PC-3 (cell line): ENCODE measurements at regions not wholly inside any gene's neighbourhood (a gene's known extent, or its start where the extent isn't known, plus 50 kb on each side); places are given as distances from the start of the nearest gene placed in this dataset.

Experiments used
- ATAC-seq: fragments of 200-7000 bp; cut with Tn5 transposase; 2 replicates; pipeline ENCODE4 v1.9.1; 2020; ENCODE audit warnings: mild to moderate bottlenecking, moderate library complexity
- BruUV-seq: library from RNA; stranded (reverse); fragments of 400-500 nt; replicated peaks from 2 replicates; lab custom pipeline; 2021; lab: Mats Ljungman, UMichigan
- CTCF ChIA-PET: fragments of 300-600 bp; sonication (Branson Sonifier 250); formaldehyde crosslinking; loops from one replicate; lab custom pipeline; 2022; ENCODE audit warnings: antibody characterized with exemption; lab: Charles Lee
- POLR2A ChIA-PET: fragments of 300-600 bp; sonication (Branson Sonifier 250); formaldehyde crosslinking; loops from one replicate; lab custom pipeline; 2022; ENCODE audit warnings: antibody characterized with exemption; ENCODE audit not compliant: unreplicated experiment; lab: Charles Lee
- DNase-seq: peaks from one replicate; pipeline ENCODE4 v3.0.0-alpha.2; 2015
- H2AFZ ChIP-seq: fragments of 300-600 bp; sonication (generic); 2 replicates; pipeline ENCODE4 v1.6.0; 2016; ENCODE audit warnings: antibody characterized with exemption, low read length
- H3F3A ChIP-seq: fragments of 300-600 bp; sonication (generic); one replicate; pipeline ENCODE4 v1.6.0; 2017; ENCODE audit warnings: antibody characterized with exemption, low read length, control low read depth, mild to moderate bottlenecking; ENCODE audit not compliant: unreplicated experiment
- H3K27ac ChIP-seq: fragments of 300-600 bp; sonication (generic); 2 replicates; pipeline ENCODE4 v1.5.1; 2016; ENCODE audit warnings: mild to moderate bottlenecking, low read length
- H3K27me3 ChIP-seq: fragments of 300-600 bp; sonication (generic); 2 replicates; pipeline ENCODE4 v1.6.1; 2016; ENCODE audit warnings: low read length, mixed read lengths
- H3K36me3 ChIP-seq: fragments of 300-600 bp; sonication (generic); 2 replicates; pipeline ENCODE4 v1.6.1; 2016; ENCODE audit warnings: low read depth, mixed run types, low read length, mixed read lengths
- H3K4me1 ChIP-seq: fragments of 300-600 bp; sonication (generic); 2 replicates; pipeline ENCODE4 v1.5.1; 2016; ENCODE audit warnings: low read length; ENCODE audit not compliant: insufficient read depth
- H3K4me2 ChIP-seq: fragments of 300-600 bp; sonication (generic); 2 replicates; pipeline ENCODE4 v1.6.0; 2016; ENCODE audit warnings: low read length
- H3K4me3 ChIP-seq: fragments of 300-600 bp; sonication (generic); 2 replicates; pipeline ENCODE4 v1.5.1; 2016; ENCODE audit warnings: mild to moderate bottlenecking, low read length, mixed read lengths
- H3K79me2 ChIP-seq: fragments of 300-600 bp; sonication (generic); 2 replicates; pipeline ENCODE4 v1.6.1; 2017; ENCODE audit warnings: low read length, mixed read lengths
- H3K9ac ChIP-seq: fragments of 300-600 bp; sonication (generic); 2 replicates; pipeline ENCODE4 v1.6.0; 2016; ENCODE audit warnings: mild to moderate bottlenecking, low read length
- H3K9me2 ChIP-seq: fragments of 300-600 bp; sonication (generic); replicated peaks from 2 replicates; pipeline ENCODE4 v1.6.1; 2016; ENCODE audit warnings: mixed run types, low read length, mixed read lengths
- H3K9me3 ChIP-seq: fragments of 300-600 bp; sonication (generic); 2 replicates; pipeline ENCODE4 v1.6.1; 2016; ENCODE audit warnings: low read length, mixed read lengths
- H4K20me1 ChIP-seq: fragments of 300-600 bp; sonication (generic); 2 replicates; pipeline ENCODE4 v1.6.1; 2016; ENCODE audit warnings: low read length, mixed read lengths
- CTCF ChIP-seq: fragments of 300-600 bp; sonication (generic); conservative IDR thresholded peaks from 2 replicates; pipeline ENCODE4 v1.5.1; 2017; ENCODE audit warnings: antibody characterized with exemption, low read depth, mild to moderate bottlenecking, low read length
- EZH2 ChIP-seq: fragments of 300-600 bp; sonication (generic); IDR thresholded peaks from one replicate; pipeline ENCODE4 v1.6.1; 2017; ENCODE audit warnings: antibody characterized with exemption, mild to moderate bottlenecking, low read length; ENCODE audit not compliant: unreplicated experiment
- EZH2phosphoT487 ChIP-seq: fragments of 300-600 bp; sonication (generic); IDR thresholded peaks from 2 replicates; pipeline ENCODE4 v1.6.1; 2018; ENCODE audit warnings: mild to moderate bottlenecking, antibody characterized with exemption, low read length, borderline replicate concordance
- intact Hi-C: fragments of 100-400 bp; cut with micrococcal nuclease; formaldehyde crosslinking; loops from 2 replicates; pipeline ENCODE4 v1.9.0; 2023

DNA sequence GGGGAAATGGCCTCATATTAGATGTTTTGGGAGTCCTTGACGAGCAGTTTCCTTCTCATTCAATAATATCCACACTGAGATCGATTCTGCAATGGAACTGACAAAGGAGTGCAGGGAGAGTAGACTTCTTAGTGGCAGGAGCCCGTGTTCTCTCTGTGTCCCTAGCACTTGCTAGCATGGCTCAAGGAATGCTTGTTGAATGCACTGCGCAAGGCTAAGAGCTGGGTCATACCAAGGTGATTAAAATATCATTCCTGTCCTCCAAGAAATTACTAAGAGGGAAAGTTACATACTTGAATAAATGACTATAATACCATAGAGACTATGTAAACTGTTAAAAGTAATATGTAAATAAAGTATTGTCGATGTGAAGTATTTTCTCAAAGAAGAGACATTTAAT is 630.1 kb downstream of the IRX1 start:
- no peaks in the 10 kb centered on the region for H3K27me3 ChIP-seq
- no peaks in the 10 kb centered on the region for H3K9me2 ChIP-seq
- no peak overlapping the region for H3K4me3 ChIP-seq
- no peaks in the 10 kb centered on the region for H3F3A ChIP-seq
- H3K9ac ChIP-seq, result no peak overlapping the region
- BruUV-seq, result no TSS peak
- DNase-seq (no peak), ATAC-seq (no peak)
- H3K9me3 ChIP-seq, result no peaks in the 10 kb centered on the region
- no peak overlapping the region for H3K4me2 ChIP-seq
- CTCF ChIA-PET, result no interaction called here
- no peak overlapping the region for H2AFZ ChIP-seq
- no peaks in the 10 kb centered on the region for H3K4me1 ChIP-seq
- POLR2A ChIA-PET, result no interaction called here
- TF ChIP-seq CTCF, result no peak
- TF ChIP-seq EZH2, result no peak
- TF ChIP-seq EZH2phosphoT487, result no peak
- no peaks in the 10 kb centered on the region for H3K79me2 ChIP-seq
- intact Hi-C loops, result no loop called here
- H4K20me1 ChIP-seq, result no peaks in the 10 kb centered on the region
- H3K36me3 ChIP-seq, result no peaks in the 10 kb centered on the region
- no peak overlapping the region for H3K27ac ChIP-seq

GRCh38 chr5:4226565-4226964 is 630.9 kb downstream of the IRX1 start:
- no peaks in the 10 kb centered on the region for H4K20me1 ChIP-seq
- H3K4me1 ChIP-seq, result no peaks in the 10 kb centered on the region
- no peak overlapping the region for H3K4me2 ChIP-seq
- TF ChIP-seq CTCF (no peak), EZH2 (no peak), EZH2phosphoT487 (no peak)
- H3K4me3 ChIP-seq, result no peak overlapping the region
- H3K36me3 ChIP-seq, result no peaks in the 10 kb centered on the region
- no peaks in the 10 kb centered on the region for H3K79me2 ChIP-seq
- ATAC-seq, result no peak
- H3K9me2 ChIP-seq, result no peaks in the 10 kb centered on the region
- H3K9ac ChIP-seq, result no peak overlapping the region
- ChIA-PET POLR2A (no interaction called here), CTCF (no interaction called here)
- H3K9me3 ChIP-seq, result no peaks in the 10 kb centered on the region
- no peak overlapping the region for H3K27ac ChIP-seq
- no peak overlapping the region for H2AFZ ChIP-seq
- no TSS peak for BruUV-seq
- H3K27me3 ChIP-seq, result no peaks in the 10 kb centered on the region
- no peak for DNase-seq
- no peaks in the 10 kb centered on the region for H3F3A ChIP-seq
- intact Hi-C loops, result no loop called here

GRCh38 chr5:4228708-4229107 is 633.1 kb downstream of the IRX1 start:
- ChIA-PET POLR2A (no interaction called here), CTCF (no interaction called here)

More at GRCh38 chr5:4228708-4229107, 633.1 kb downstream of the IRX1 start:
- Histone ChIP-seq H4K20me1 (no peaks in the 10 kb centered on the region), H3F3A (no peaks in the 10 kb centered on the region), H3K4me2 (no peak overlapping the region), H3K36me3 (no peaks in the 10 kb centered on the region), H3K9me2 (no peaks in the 10 kb centered on the region), H3K4me1 (no peaks in the 10 kb centered on the region), H3K27ac (no peak overlapping the region), H3K9ac (no peak overlapping the region), H2AFZ (no peak overlapping the region), H3K9me3 (peaks cover 5% of the 10 kb centered on the region; the same call in 1 of the 2 replicates), H3K4me3 (no peak overlapping the region), H3K79me2 (no peaks in the 10 kb centered on the region), H3K27me3 (no peaks in the 10 kb centered on the region)
- intact Hi-C loops, result no loop called here
- BruUV-seq, result no TSS peak
- no peak for TF ChIP-seq EZH2
- no peak for TF ChIP-seq EZH2phosphoT487
- TF ChIP-seq CTCF, result no peak
- no peak for ATAC-seq
- no peak for DNase-seq
